ENCODE measurements at regions not wholly inside any gene's neighbourhood (a gene's known extent, or its start where the extent isn't known, plus 50 kb on each side); places are given as distances from the start of the nearest gene placed in this dataset.

DNA sequence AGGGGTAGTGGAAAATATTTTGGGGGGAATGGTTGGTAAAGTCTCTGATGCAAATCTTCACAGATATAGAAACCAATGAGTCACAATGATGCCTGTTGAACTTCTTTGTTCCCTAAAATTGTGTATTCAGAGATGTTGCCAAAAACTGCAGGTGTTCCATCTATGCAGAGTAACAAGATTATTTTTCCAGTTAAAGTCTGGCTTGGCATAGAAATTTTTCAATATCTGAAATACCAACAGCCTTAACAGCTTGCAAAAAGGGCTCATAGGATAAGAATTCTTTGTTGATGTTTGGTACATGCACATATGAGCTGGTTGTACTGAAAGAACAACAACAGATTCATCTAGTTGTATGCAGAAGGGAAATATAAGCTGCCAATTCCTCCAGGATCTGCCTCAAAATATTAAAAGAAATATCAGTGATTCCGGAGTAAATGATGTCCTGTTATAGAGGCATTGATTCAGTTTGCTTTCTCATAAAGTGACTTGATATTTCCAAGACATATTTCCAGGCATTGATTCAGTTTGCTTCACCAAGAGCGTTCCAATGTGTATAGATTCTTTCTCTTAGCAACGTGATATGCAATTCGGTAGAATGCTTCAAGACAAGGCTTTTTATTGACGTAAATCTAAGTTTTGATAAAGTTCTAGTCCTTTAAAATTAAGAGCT, 564.4 kb downstream of the TMA16 start:
- TF ChIP-seq, protein P1, sequence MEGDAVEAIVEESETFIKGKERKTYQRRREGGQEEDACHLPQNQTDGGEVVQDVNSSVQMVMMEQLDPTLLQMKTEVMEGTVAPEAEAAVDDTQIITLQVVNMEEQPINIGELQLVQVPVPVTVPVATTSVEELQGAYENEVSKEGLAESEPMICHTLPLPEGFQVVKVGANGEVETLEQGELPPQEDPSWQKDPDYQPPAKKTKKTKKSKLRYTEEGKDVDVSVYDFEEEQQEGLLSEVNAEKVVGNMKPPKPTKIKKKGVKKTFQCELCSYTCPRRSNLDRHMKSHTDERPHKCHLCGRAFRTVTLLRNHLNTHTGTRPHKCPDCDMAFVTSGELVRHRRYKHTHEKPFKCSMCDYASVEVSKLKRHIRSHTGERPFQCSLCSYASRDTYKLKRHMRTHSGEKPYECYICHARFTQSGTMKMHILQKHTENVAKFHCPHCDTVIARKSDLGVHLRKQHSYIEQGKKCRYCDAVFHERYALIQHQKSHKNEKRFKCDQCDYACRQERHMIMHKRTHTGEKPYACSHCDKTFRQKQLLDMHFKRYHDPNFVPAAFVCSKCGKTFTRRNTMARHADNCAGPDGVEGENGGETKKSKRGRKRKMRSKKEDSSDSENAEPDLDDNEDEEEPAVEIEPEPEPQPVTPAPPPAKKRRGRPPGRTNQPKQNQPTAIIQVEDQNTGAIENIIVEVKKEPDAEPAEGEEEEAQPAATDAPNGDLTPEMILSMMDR (IDR thresholded peaks at IDR 0.05; ENCODE audit: low read depth, low read length): no peak
- no peak overlapping the region for H3K4me3 ChIP-seq (ENCODE audit: low read depth, low read length)
- in situ Hi-C loops (cut with HindIII; ENCODE audit: low sequenced_read_pairs): no loop called here
- peak; percentile 52 for DNase-seq (ENCODE audit: low read depth, low spot score)

DNA sequence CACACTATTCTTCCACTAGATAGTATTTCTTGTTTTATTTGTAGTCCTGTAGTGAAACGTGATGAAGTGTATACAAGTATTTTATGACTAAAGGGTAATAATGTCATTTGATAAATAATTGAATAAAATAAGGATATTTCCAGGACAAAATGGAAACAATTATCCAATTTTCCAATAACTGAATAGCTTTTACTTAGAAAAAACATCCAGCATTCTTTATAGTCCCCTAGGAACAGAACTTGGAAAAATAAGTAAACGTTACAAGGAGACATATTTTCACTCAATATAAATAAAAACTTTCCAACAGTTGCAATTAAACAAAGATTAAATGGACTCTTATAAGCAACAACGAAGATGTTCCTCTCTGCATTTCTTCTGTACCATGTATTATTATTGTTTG, 566.0 kb downstream of the TMA16 start:
- DNase-seq (ENCODE audit: low read depth, low spot score): no peak
- in situ Hi-C loops (cut with HindIII; ENCODE audit: low sequenced_read_pairs): no loop called here
- no peak overlapping the region for H3K4me3 ChIP-seq (ENCODE audit: low read depth, low read length)
- TF ChIP-seq, protein P1 (IDR thresholded peaks at IDR 0.05; ENCODE audit: low read depth, low read length): no peak

DNA sequence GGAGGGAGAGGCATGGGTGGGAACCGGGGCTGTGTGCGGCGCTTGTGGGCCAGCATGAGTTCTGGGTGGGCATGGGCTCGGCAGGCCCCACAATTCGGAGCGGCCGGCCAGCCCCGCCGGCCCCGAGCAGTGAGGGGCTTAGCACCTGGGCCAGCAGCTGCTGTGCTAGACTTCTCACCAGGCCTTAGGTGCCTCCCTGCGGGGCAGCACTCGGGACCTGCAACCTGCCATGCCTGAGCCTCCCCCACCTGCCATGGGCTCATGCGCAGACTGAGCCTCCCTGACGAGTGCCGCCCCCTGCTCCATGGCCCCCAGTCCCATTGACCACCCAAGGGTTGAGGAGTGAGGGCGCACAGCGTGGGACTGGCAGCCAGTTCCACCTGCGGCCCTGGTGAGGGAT, 573.9 kb downstream of the TMA16 start:
- in situ Hi-C loops (cut with HindIII; ENCODE audit: low sequenced_read_pairs): no loop called here
- H3K4me3 ChIP-seq (ENCODE audit: low read depth, low read length): no peak overlapping the region
- TF ChIP-seq, protein P1 (IDR thresholded peaks at IDR 0.05; ENCODE audit: low read depth, low read length): no peak
- DNase-seq (ENCODE audit: low read depth, low spot score): no peak

DNA sequence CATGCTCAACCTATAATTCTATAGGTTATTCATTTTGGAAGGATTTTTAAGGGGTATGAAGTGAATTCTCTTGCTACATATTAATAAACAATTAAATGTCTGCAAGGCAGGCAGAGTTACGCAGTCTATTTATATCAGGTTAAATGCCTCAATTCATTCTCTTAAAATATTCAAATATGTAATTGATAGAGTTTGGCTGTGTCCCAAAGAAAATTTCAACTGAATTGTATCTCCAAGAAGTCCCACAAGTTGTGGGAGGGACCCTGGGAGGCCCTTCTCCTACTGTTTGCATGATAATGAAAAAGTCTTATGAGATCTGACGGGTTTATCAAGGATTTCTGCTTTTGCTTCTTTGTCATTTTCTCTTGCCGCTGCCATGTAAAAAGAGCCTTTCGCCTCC, 576.1 kb downstream of the TMA16 start:
- TF ChIP-seq, protein P1 (IDR thresholded peaks at IDR 0.05; ENCODE audit: low read depth, low read length): no peak
- no peak for DNase-seq (ENCODE audit: low read depth, low spot score)
- in situ Hi-C loops (cut with HindIII; ENCODE audit: low sequenced_read_pairs): no loop called here
- no peak overlapping the region for H3K4me3 ChIP-seq (ENCODE audit: low read depth, low read length)

DNA sequence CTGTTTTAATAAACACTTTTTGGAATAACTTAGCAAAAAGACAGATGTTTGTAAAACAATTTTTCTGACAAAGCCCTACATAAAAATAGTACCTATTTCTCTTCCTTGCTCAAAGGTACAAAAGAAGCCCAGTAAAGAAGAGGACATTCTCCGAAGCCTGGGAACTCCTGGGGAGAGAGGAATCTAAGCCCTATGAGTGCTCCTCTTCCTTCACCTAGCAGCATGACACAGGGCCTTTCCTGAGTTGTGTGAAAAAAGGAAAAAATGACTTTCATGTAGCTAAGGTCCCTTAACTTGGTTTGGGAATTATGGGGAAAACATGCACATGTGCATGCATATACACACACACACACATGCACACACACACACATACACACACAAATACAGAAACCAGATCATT, 586.9 kb downstream of the TMA16 start:
- no peak overlapping the region for H3K4me3 ChIP-seq (ENCODE audit: low read depth, low read length)
- in situ Hi-C loops (cut with HindIII; ENCODE audit: low sequenced_read_pairs): no loop called here
- no peak for DNase-seq (ENCODE audit: low read depth, low spot score)
- TF ChIP-seq, protein P1 (IDR thresholded peaks at IDR 0.05; ENCODE audit: low read depth, low read length): no peak

DNA sequence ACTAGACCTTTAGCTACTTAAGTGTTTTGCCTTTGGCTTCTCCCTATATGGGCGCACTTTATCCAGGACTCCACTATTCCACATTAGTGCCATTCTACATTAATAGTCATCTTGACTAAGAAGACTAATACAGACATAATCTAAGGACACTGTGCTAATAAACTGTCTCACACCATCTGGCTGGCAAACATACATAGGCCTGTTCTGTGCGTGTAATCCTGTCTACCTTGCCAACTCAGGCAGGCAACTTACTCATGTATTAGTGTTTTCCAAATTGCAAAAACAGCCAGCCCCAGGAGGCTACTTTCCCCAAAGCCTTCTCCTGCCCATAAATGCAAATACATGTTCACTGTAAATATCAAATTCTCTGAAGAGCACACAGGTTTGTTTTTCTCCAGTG, 587.3 kb downstream of the TMA16 start:
- H3K4me3 ChIP-seq (ENCODE audit: low read depth, low read length): no peak overlapping the region
- TF ChIP-seq, protein P1 (IDR thresholded peaks at IDR 0.05; ENCODE audit: low read depth, low read length): no peak
- in situ Hi-C loops (cut with HindIII; ENCODE audit: low sequenced_read_pairs): no loop called here
- no peak for DNase-seq (ENCODE audit: low read depth, low spot score)
